Fibroblast of upper back skin (primary cell): ENCODE measurements at regions not wholly inside any gene's neighbourhood (a gene's known extent, or its start where the extent isn't known, plus 50 kb on each side); places are given as distances from the start of the nearest gene placed in this dataset.
"Not testable (repeated sequence)": the region's sequence is repeated elsewhere in the genome, so short reads cannot be mapped to it uniquely, and the experiment has no call there.

Experiments used
- DNase-seq: peaks from one replicate; pipeline ENCODE4 v3.0.0-alpha.2; 2013

- no peak for DNase-seq
Measured at GRCh38 chr6:76764057-76764456, 691.6 kb upstream of the IMPG1 start.

GRCh38 chr6:76752841-76753240 lies 680.4 kb upstream of the IMPG1 start:
- no peak for DNase-seq

GRCh38 chr6:76745388-76745787 lies 672.9 kb upstream of the IMPG1 start:
- not testable (repeated sequence) for DNase-seq

GRCh38 chr6:76744151-76744720 lies 671.8 kb upstream of the IMPG1 start:
- not testable (repeated sequence) for DNase-seq

- DNase-seq, result peak; percentile 15
Measured at GRCh38 chr6:76742919-76743318, 670.5 kb upstream of the IMPG1 start.

GRCh38 chr6:76719449-76719848 lies 647.0 kb upstream of the IMPG1 start:
- no peak for DNase-seq

GRCh38 chr6:76708641-76709331 lies 636.3 kb upstream of the IMPG1 start:
- no peak for DNase-seq

GRCh38 chr6:76707630-76708029 lies 635.2 kb upstream of the IMPG1 start:
- DNase-seq, result no peak

GRCh38 chr6:76706631-76707030 lies 634.2 kb upstream of the IMPG1 start:
- peak; percentile 50 for DNase-seq

- DNase-seq, result no peak
Measured at GRCh38 chr6:76706086-76706485, 633.6 kb upstream of the IMPG1 start.

- no peak for DNase-seq
Measured at GRCh38 chr6:76703786-76704185, 631.3 kb upstream of the IMPG1 start.

GRCh38 chr6:76703285-76703684 lies 630.8 kb upstream of the IMPG1 start:
- no peak for DNase-seq

- no peak for DNase-seq
Measured at GRCh38 chr6:76702187-76702586, 629.7 kb upstream of the IMPG1 start.

GRCh38 chr6:76701610-76702009 lies 629.1 kb upstream of the IMPG1 start:
- DNase-seq, result no peak

- peak; percentile 36 for DNase-seq
Measured at GRCh38 chr6:76697585-76697984, 625.1 kb upstream of the IMPG1 start.

- DNase-seq, result no peak
Measured at GRCh38 chr6:76694795-76695194, 622.3 kb upstream of the IMPG1 start.

GRCh38 chr6:76684875-76685274 lies 612.4 kb upstream of the IMPG1 start:
- peak; percentile 22 for DNase-seq

GRCh38 chr6:76683985-76684384 lies 611.5 kb upstream of the IMPG1 start:
- no peak for DNase-seq

GRCh38 chr6:76682842-76683241 lies 610.4 kb upstream of the IMPG1 start:
- DNase-seq, result no peak

- DNase-seq, result peak; percentile 30
Measured at GRCh38 chr6:76681781-76682180, 609.3 kb upstream of the IMPG1 start.

GRCh38 chr6:76677017-76677416 lies 604.6 kb upstream of the IMPG1 start:
- no peak for DNase-seq

GRCh38 chr6:76671751-76672150 lies 599.3 kb upstream of the IMPG1 start:
- DNase-seq, result no peak

GRCh38 chr6:76644231-76644630 lies 571.8 kb upstream of the IMPG1 start:
- DNase-seq, result peak; percentile 46

GRCh38 chr6:76639941-76640340 lies 567.5 kb upstream of the IMPG1 start:
- DNase-seq, result no peak

- DNase-seq, result no peak
Measured at GRCh38 chr6:76634695-76635094, 562.2 kb upstream of the IMPG1 start.
